Adrenal gland (tissue), 5 donors: ENCODE measurements at regions not wholly inside any gene's neighbourhood (a gene's known extent, or its start where the extent isn't known, plus 50 kb on each side); places are given as distances from the start of the nearest gene placed in this dataset.

Experiments used
- POLR2A ChIP-seq, 2 donors: fragments of 450-650 bp; IDR thresholded peaks; one replicate each; pipeline ENCODE4 v1.6.1; 2017; ENCODE audit warnings: antibody characterized with exemption in 2 of 2, mild to moderate bottlenecking in 2 of 2, moderate library complexity in 1 of 2
- TF ChIP-seq, protein P1 (sequence below), 6 experiments: fragments of 450-650 bp in 4 of 6; fragments of 200-600 bp in 2 of 6; sonication (generic) in 1 of 6; IDR thresholded peaks; 1 replicate in 5 of 6; 2 replicates in 1 of 6; pipeline versions ENCODE4 v1.5.1 to v1.8.0; 2016 to 2021; ENCODE audit warnings: antibody characterized with exemption in 6 of 6, mild to moderate bottlenecking in 2 of 6, moderate library complexity in 1 of 6
- donor health status: DM: no; HTN: no; CAD: no.

DNA sequence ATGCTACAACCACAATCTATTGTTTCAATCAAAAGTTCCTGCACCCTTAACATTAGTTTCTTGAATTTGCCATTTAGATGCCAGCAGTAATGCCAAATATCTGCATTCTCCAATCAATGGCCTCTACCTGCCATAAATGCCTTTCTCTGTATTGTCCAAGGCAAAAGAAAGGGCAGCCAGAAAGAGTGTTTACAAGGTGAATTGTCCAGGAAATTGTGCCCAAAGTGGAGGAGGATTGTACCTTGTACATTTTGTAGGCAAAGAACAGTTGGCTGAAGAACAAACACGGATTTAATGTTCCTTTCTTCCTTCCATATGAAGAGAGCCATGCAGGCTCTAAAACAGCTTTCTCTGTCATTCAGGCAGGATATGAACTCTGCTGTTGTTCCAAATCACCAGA, 181.5 kb downstream of the GUCY2F start:
- TF ChIP-seq, protein P1, sequence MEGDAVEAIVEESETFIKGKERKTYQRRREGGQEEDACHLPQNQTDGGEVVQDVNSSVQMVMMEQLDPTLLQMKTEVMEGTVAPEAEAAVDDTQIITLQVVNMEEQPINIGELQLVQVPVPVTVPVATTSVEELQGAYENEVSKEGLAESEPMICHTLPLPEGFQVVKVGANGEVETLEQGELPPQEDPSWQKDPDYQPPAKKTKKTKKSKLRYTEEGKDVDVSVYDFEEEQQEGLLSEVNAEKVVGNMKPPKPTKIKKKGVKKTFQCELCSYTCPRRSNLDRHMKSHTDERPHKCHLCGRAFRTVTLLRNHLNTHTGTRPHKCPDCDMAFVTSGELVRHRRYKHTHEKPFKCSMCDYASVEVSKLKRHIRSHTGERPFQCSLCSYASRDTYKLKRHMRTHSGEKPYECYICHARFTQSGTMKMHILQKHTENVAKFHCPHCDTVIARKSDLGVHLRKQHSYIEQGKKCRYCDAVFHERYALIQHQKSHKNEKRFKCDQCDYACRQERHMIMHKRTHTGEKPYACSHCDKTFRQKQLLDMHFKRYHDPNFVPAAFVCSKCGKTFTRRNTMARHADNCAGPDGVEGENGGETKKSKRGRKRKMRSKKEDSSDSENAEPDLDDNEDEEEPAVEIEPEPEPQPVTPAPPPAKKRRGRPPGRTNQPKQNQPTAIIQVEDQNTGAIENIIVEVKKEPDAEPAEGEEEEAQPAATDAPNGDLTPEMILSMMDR (IDR thresholded peaks at IDR 0.05) = no peak
- no peak for TF ChIP-seq POLR2A (IDR thresholded peaks at IDR 0.05)
